ENCODE measurements at regions not wholly inside any gene's neighbourhood (a gene's known extent, or its start where the extent isn't known, plus 50 kb on each side); places are given as distances from the start of the nearest gene placed in this dataset.
A peak's percentile ranks its signal among the peaks of the same experiment; 100 is the strongest.
"Not testable (repeated sequence)": the region's sequence is repeated elsewhere in the genome, so short reads cannot be mapped to it uniquely, and the experiment has no call there.

- DNase-seq (ENCODE audit: low spot score): not testable (repeated sequence)
These were observed 52.0 kb downstream of the SYT15B start for GRCh38 chr10:47711428-47711827.

- DNase-seq (ENCODE audit: low spot score): not testable (repeated sequence)
These were observed 52.9 kb downstream of the SYT15B start for GRCh38 chr10:47710443-47710842.

GRCh38 chr10:47705698-47706414 is 57.5 kb downstream of the SYT15B start:
- DNase-seq (ENCODE audit: low spot score): peak; percentile 5

- not testable (repeated sequence) for DNase-seq (ENCODE audit: low spot score)
These were observed 62.1 kb downstream of the SYT15B start for GRCh38 chr10:47701285-47701684.

- DNase-seq (ENCODE audit: low spot score): not testable (repeated sequence)
These were observed 63.5 kb downstream of the SYT15B start for GRCh38 chr10:47699854-47700253.

GRCh38 chr10:47696170-47696569 is 67.2 kb downstream of the SYT15B start:
- DNase-seq (ENCODE audit: low spot score): not testable (repeated sequence)

GRCh38 chr10:47695149-47695548 is 68.2 kb downstream of the SYT15B start:
- not testable (repeated sequence) for DNase-seq (ENCODE audit: low spot score)

- not testable (repeated sequence) for DNase-seq (ENCODE audit: low spot score)
These were observed 73.1 kb downstream of the SYT15B start for GRCh38 chr10:47690304-47690703.

GRCh38 chr10:47683826-47684475 is 79.4 kb downstream of the SYT15B start:
- not testable (repeated sequence) for DNase-seq (ENCODE audit: low spot score)

GRCh38 chr10:47681638-47681990 is 81.8 kb downstream of the SYT15B start:
- DNase-seq (ENCODE audit: low spot score): not testable (repeated sequence)

- DNase-seq (ENCODE audit: low spot score): not testable (repeated sequence)
These were observed 82.3 kb downstream of the SYT15B start for GRCh38 chr10:47680848-47681637.

- DNase-seq (ENCODE audit: low spot score): not testable (repeated sequence)
These were observed 87.3 kb downstream of the SYT15B start for GRCh38 chr10:47676102-47676501.

GRCh38 chr10:47675577-47675976 is 87.8 kb downstream of the SYT15B start:
- not testable (repeated sequence) for DNase-seq (ENCODE audit: low spot score)

GRCh38 chr10:47673128-47673527 is 90.3 kb downstream of the SYT15B start:
- DNase-seq (ENCODE audit: low spot score): not testable (repeated sequence)

- not testable (repeated sequence) for DNase-seq (ENCODE audit: low spot score)
These were observed 92.5 kb downstream of the SYT15B start for GRCh38 chr10:47670857-47671256.

- DNase-seq (ENCODE audit: low spot score): not testable (repeated sequence)
These were observed 101.3 kb downstream of the SYT15B start for GRCh38 chr10:47661955-47662577.

- DNase-seq (ENCODE audit: low spot score): not testable (repeated sequence)
These were observed 106.7 kb downstream of the SYT15B start for GRCh38 chr10:47656732-47657131.

GRCh38 chr10:47654161-47654560 is 109.2 kb downstream of the SYT15B start:
- not testable (repeated sequence) for DNase-seq (ENCODE audit: low spot score)

GRCh38 chr10:47648594-47648993 is 114.8 kb downstream of the SYT15B start:
- not testable (repeated sequence) for DNase-seq (ENCODE audit: low spot score)

- DNase-seq (ENCODE audit: low spot score): not testable (repeated sequence)
These were observed 115.8 kb downstream of the SYT15B start for GRCh38 chr10:47647523-47648101.

GRCh38 chr10:47646686-47647273 is 116.6 kb downstream of the SYT15B start:
- not testable (repeated sequence) for DNase-seq (ENCODE audit: low spot score)
